ENCODE measurements at regions not wholly inside any gene's neighbourhood (a gene's known extent, or its start where the extent isn't known, plus 50 kb on each side); places are given as distances from the start of the nearest gene placed in this dataset.

DNA sequence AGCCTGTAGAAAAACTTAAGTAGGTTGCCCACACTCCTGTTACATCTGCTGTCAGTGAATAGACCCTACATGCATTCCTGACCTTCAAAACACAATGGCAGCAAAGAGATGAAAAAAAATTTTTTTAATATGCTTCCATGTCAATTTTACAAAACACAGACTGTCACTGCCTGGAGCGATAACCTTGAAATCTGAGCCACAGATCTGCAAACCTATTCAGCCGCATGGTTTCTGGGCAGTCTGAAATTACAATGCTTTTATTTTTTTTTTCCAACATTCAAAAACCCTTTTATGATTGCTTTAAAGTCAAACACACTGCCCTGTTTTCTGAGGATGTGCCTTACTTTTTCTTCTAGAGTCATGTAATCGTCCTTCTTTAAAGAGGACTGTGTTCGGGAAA is 264.9 kb upstream of the PUDP start:
- H3K27ac ChIP-seq (ENCODE audit: low read length), result no peak overlapping the region
- no peak for DNase-seq
- no peaks in the 10 kb centered on the region for H3K36me3 ChIP-seq (ENCODE audit: control insufficient read depth, insufficient read depth, low read length)
- peaks cover 2% of the 10 kb centered on the region for H3K9me3 ChIP-seq (replicated peaks; ENCODE audit: control insufficient read depth, low read depth, low read length)
- 58% methylated on average over 2 of the region's 4 CpGs for WGBS (ENCODE audit: insufficient coverage)
- no peaks in the 10 kb centered on the region for H3K4me1 ChIP-seq (ENCODE audit: control insufficient read depth, insufficient read depth, low read length)
- H3K4me3 ChIP-seq (ENCODE audit: low read length), result no peak overlapping the region
- H3K27me3 ChIP-seq (ENCODE audit: control insufficient read depth, insufficient read depth, low read length), result peaks cover 3% of the 10 kb centered on the region

GRCh38 chrX:7409866-7410265 is 261.9 kb upstream of the PUDP start:
- peaks cover 3% of the 10 kb centered on the region for H3K27me3 ChIP-seq (ENCODE audit: control insufficient read depth, insufficient read depth, low read length)
- no peaks in the 10 kb centered on the region for H3K36me3 ChIP-seq (ENCODE audit: control insufficient read depth, insufficient read depth, low read length)
- no peak for DNase-seq
- H3K9me3 ChIP-seq (replicated peaks; ENCODE audit: control insufficient read depth, low read depth, low read length), result peaks cover 2% of the 10 kb centered on the region
- no peak overlapping the region for H3K27ac ChIP-seq (ENCODE audit: low read length)
- no peak overlapping the region for H3K4me3 ChIP-seq (ENCODE audit: low read length)
- 83% methylated on average over 3 of the region's 5 CpGs for WGBS (ENCODE audit: insufficient coverage)
- no peaks in the 10 kb centered on the region for H3K4me1 ChIP-seq (ENCODE audit: control insufficient read depth, insufficient read depth, low read length)

DNA sequence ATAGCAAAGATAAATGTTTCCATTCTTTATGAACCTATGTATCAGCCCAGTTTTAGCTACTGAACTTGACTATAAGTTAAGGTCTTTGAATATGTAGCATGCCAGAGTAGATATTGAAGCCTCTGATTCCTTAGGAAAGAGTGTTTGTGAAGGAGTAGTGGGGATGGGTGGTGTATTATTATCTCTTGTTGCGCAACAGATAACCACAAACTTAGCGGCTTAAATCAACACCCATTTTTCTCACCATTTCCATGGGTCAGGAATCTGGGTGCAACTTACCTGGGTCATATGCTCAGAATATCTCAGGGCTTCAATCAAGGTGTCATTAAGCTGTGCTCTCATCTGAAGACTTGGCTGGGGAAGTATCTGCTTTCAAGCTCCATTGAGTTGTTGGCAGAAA is 251.4 kb upstream of the PUDP start:
- H3K27ac ChIP-seq (ENCODE audit: low read length), result no peak overlapping the region
- WGBS (ENCODE audit: insufficient coverage), result no CpG with 5 or more reads among the region's 2 CpGs
- H3K4me1 ChIP-seq (ENCODE audit: control insufficient read depth, insufficient read depth, low read length), result no peaks in the 10 kb centered on the region
- no peak for DNase-seq
- no peaks in the 10 kb centered on the region for H3K9me3 ChIP-seq (replicated peaks; ENCODE audit: control insufficient read depth, low read depth, low read length)
- peaks cover 2% of the 10 kb centered on the region for H3K27me3 ChIP-seq (ENCODE audit: control insufficient read depth, insufficient read depth, low read length)
- H3K36me3 ChIP-seq (ENCODE audit: control insufficient read depth, insufficient read depth, low read length), result no peaks in the 10 kb centered on the region
- H3K4me3 ChIP-seq (ENCODE audit: low read length), result no peak overlapping the region

DNA sequence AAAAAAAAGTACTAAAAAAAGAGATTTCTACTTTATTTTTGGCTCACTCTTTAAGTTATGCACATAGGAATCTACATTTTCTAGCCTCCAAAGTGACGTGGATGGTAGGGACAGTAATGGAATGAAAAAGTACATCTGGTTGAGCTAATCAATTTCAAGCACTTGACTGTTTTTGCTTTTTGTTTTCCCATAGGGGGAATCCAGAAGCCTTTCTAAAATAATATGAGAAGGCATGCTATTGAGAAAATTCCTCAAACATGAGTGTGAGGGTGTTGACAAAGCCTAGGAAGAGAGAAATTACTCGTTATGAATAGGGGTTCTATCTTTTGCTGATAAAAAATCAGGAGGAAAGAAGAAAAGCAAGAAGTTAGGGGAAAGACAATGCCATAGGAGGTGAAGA is 242.5 kb upstream of the PUDP start:
- Histone ChIP-seq H3K36me3 (ENCODE audit: control insufficient read depth, insufficient read depth, low read length) (no peaks in the 10 kb centered on the region), H3K27ac (ENCODE audit: low read length) (no peak overlapping the region), H3K4me3 (ENCODE audit: low read length) (no peak overlapping the region), H3K4me1 (ENCODE audit: control insufficient read depth, insufficient read depth, low read length) (no peaks in the 10 kb centered on the region), H3K9me3 (replicated peaks; ENCODE audit: control insufficient read depth, low read depth, low read length) (no peaks in the 10 kb centered on the region), H3K27me3 (ENCODE audit: control insufficient read depth, insufficient read depth, low read length) (peaks cover 3% of the 10 kb centered on the region)
- peak; percentile 1 for DNase-seq
- no CpG with 5 or more reads among the region's 2 CpGs for WGBS (ENCODE audit: insufficient coverage)

GRCh38 chrX:7389576-7389975 is 241.6 kb upstream of the PUDP start:
- no peaks in the 10 kb centered on the region for H3K36me3 ChIP-seq (ENCODE audit: control insufficient read depth, insufficient read depth, low read length)
- DNase-seq, result no peak
- H3K9me3 ChIP-seq (replicated peaks; ENCODE audit: control insufficient read depth, low read depth, low read length), result no peaks in the 10 kb centered on the region
- no peak overlapping the region for H3K27ac ChIP-seq (ENCODE audit: low read length)
- H3K27me3 ChIP-seq (ENCODE audit: control insufficient read depth, insufficient read depth, low read length), result peaks cover 3% of the 10 kb centered on the region
- no CpG with 5 or more reads among the region's 2 CpGs for WGBS (ENCODE audit: insufficient coverage)
- H3K4me3 ChIP-seq (ENCODE audit: low read length), result no peak overlapping the region
- no peaks in the 10 kb centered on the region for H3K4me1 ChIP-seq (ENCODE audit: control insufficient read depth, insufficient read depth, low read length)

GRCh38 chrX:7385131-7385530 is 237.2 kb upstream of the PUDP start:
- Histone ChIP-seq H3K9me3 (replicated peaks; ENCODE audit: control insufficient read depth, low read depth, low read length) (no peaks in the 10 kb centered on the region), H3K4me3 (ENCODE audit: low read length) (no peak overlapping the region), H3K27me3 (ENCODE audit: control insufficient read depth, insufficient read depth, low read length) (no peaks in the 10 kb centered on the region), H3K36me3 (ENCODE audit: control insufficient read depth, insufficient read depth, low read length) (no peaks in the 10 kb centered on the region), H3K4me1 (ENCODE audit: control insufficient read depth, insufficient read depth, low read length) (no peaks in the 10 kb centered on the region), H3K27ac (ENCODE audit: low read length) (no peak overlapping the region)
- DNase-seq, result no peak
- WGBS (ENCODE audit: insufficient coverage), result no CpG with 5 or more reads among the region's 4 CpGs

DNA sequence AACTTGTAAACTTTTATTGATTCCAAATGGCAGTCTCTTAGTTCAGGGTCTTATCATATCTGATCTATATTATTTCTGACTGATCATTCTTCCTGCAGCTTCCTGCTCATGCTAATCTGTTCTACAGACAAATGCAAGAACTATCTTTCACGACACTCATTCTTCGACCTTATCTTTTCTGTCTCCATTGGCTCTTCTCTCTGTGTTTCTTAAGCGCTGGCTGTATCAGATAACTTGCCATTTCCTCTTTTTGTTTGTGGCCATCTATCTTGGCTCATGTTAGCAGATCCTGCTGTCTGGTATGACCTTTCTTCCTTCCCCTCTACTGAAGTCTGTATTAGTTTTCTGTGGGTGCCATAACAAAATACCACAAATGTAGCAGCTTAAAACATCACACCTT is 230.5 kb upstream of the PUDP start:
- Histone ChIP-seq H3K4me1 (ENCODE audit: control insufficient read depth, insufficient read depth, low read length) (no peaks in the 10 kb centered on the region), H3K36me3 (ENCODE audit: control insufficient read depth, insufficient read depth, low read length) (no peaks in the 10 kb centered on the region), H3K27me3 (ENCODE audit: control insufficient read depth, insufficient read depth, low read length) (peaks cover 6% of the 10 kb centered on the region), H3K9me3 (replicated peaks; ENCODE audit: control insufficient read depth, low read depth, low read length) (peaks cover 9% of the 10 kb centered on the region), H3K27ac (ENCODE audit: low read length) (no peak overlapping the region), H3K4me3 (ENCODE audit: low read length) (no peak overlapping the region)
- WGBS (ENCODE audit: insufficient coverage), result 69% methylated on average over 3 of the region's 3 CpGs
- DNase-seq, result no peak

GRCh38 chrX:7372825-7373525 is 225.0 kb upstream of the PUDP start:
- DNase-seq, result peak; percentile 55
- Histone ChIP-seq H3K4me1 (ENCODE audit: control insufficient read depth, insufficient read depth, low read length) (no peaks in the 10 kb centered on the region), H3K27me3 (ENCODE audit: control insufficient read depth, insufficient read depth, low read length) (peaks cover 6% of the 10 kb centered on the region), H3K4me3 (ENCODE audit: low read length) (no peak overlapping the region), H3K36me3 (ENCODE audit: control insufficient read depth, insufficient read depth, low read length) (no peaks in the 10 kb centered on the region), H3K9me3 (replicated peaks; ENCODE audit: control insufficient read depth, low read depth, low read length) (peaks cover 9% of the 10 kb centered on the region), H3K27ac (ENCODE audit: low read length) (no peak overlapping the region)
- WGBS (ENCODE audit: insufficient coverage), result 25% methylated on average over 2 of the region's 7 CpGs

GRCh38 chrX:7362111-7362510 is 214.2 kb upstream of the PUDP start:
- Histone ChIP-seq H3K36me3 (ENCODE audit: control insufficient read depth, insufficient read depth, low read length) (no peaks in the 10 kb centered on the region), H3K9me3 (replicated peaks; ENCODE audit: control insufficient read depth, low read depth, low read length) (no peaks in the 10 kb centered on the region), H3K4me1 (ENCODE audit: control insufficient read depth, insufficient read depth, low read length) (no peaks in the 10 kb centered on the region), H3K27ac (ENCODE audit: low read length) (no peak overlapping the region), H3K27me3 (ENCODE audit: control insufficient read depth, insufficient read depth, low read length) (peaks cover 5% of the 10 kb centered on the region), H3K4me3 (ENCODE audit: low read length) (no peak overlapping the region)
- no peak for DNase-seq
- WGBS (ENCODE audit: insufficient coverage), result 61% methylated on average over 2 of the region's 2 CpGs

DNA sequence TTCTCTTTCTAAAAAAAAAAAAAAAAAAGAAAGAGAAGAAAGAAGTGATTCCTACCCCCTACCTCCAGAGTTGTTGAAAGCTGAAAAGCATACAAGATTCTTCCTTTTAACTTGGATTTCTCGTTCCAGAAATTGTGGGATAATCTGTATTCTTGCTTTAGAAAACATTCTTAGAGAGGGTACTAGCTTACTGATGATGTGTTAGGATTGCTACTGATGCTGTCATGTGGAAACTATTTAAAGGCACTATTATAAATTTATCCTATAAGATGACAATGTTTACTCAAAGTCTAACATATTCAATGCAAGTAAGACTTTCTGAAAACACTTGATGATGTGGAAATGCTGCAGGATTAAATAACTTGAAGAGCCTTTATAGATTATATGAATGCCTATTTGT is 204.0 kb upstream of the PUDP start:
- Histone ChIP-seq H3K27me3 (ENCODE audit: control insufficient read depth, insufficient read depth, low read length) (peaks cover 9% of the 10 kb centered on the region), H3K27ac (ENCODE audit: low read length) (no peak overlapping the region), H3K4me3 (ENCODE audit: low read length) (no peak overlapping the region), H3K9me3 (replicated peaks; ENCODE audit: control insufficient read depth, low read depth, low read length) (no peaks in the 10 kb centered on the region), H3K4me1 (ENCODE audit: control insufficient read depth, insufficient read depth, low read length) (no peaks in the 10 kb centered on the region), H3K36me3 (ENCODE audit: control insufficient read depth, insufficient read depth, low read length) (no peaks in the 10 kb centered on the region)
- WGBS (ENCODE audit: insufficient coverage), result no CpG with 5 or more reads among the region's 1 CpG
- no peak for DNase-seq

DNA sequence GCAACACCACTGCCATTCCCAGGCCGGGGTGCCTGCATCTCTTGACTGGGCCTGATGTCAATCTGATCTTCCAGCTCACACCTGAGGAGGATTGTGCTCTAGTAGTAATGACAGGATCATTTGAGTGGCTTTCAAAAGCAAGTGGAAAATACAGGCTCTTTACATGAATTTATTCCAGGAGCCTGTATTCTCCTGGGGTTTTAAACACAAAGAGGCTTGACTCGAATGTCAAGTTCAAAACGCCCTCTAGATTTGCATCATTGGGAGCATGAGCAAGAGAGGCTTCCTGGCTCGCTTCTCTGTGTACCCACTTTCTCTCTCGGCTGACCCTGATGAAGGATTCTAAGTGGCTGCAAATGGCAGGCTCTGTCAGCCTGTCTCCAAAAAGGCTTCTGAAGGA is 199.5 kb upstream of the PUDP start:
- Histone ChIP-seq H3K4me3 (ENCODE audit: low read length) (no peak overlapping the region), H3K36me3 (ENCODE audit: control insufficient read depth, insufficient read depth, low read length) (no peaks in the 10 kb centered on the region), H3K27ac (ENCODE audit: low read length) (no peak overlapping the region), H3K4me1 (ENCODE audit: control insufficient read depth, insufficient read depth, low read length) (no peaks in the 10 kb centered on the region), H3K27me3 (ENCODE audit: control insufficient read depth, insufficient read depth, low read length) (peaks cover 9% of the 10 kb centered on the region), H3K9me3 (replicated peaks; ENCODE audit: control insufficient read depth, low read depth, low read length) (no peaks in the 10 kb centered on the region)
- 45% methylated on average over 3 of the region's 5 CpGs for WGBS (ENCODE audit: insufficient coverage)
- DNase-seq, result no peak

Data from muscle of leg (tissue), 3 donors.